ENCODE measurements at regions not wholly inside any gene's neighbourhood (a gene's known extent, or its start where the extent isn't known, plus 50 kb on each side); places are given as distances from the start of the nearest gene placed in this dataset.

- H3K4me3 ChIP-seq, result no peak overlapping the region
- intact Hi-C loops (cut with DNase I), result no loop called here
- WGBS, 2 donors, result 61 to 68% methylated on average over 5 to 6 of the region's 6 CpGs
These were observed 66.1 kb upstream of the SPON1 start for GRCh38 chr11:13896175-13896980.

DNA sequence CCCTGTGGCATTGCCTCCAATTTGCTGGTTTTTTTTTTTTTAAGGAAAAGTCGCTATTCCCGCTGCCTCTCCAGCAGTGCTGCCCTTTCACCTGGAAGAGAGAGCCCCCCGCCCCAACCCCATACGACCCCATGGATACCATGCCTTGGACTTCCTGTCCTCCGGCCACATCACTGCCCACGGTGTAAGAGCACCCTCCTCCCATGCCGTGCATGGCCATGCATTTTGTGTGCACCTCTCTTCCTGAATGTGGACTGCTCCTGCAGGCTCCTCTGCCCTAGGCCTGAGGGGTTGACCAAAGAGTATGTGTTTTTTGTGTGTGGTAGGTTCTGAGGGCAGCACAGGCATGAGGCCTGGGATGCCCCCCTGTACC lies 65.6 kb upstream of the SPON1 start:
- Histone ChIP-seq H3K36me3 (no peaks in the 10 kb centered on the region), H3K9me3 (no peaks in the 10 kb centered on the region), H3K27me3 (peaks cover 0 to 9% (median 0%) of the 10 kb centered on the region in 4 donors), H3K27ac (no peak overlapping the region), H3K4me1 (no peaks in the 10 kb centered on the region), H3K4me3 (no peak overlapping the region)
- intact Hi-C loops (cut with DNase I), result no loop called here
- 88 to 92% methylated on average over 5 to 7 of the region's 7 CpGs for WGBS, 2 donors
- no peak for DNase-seq
- no peak for TF ChIP-seq POLR2A (IDR thresholded peaks at IDR 0.05)
- TF ChIP-seq, protein P1, sequence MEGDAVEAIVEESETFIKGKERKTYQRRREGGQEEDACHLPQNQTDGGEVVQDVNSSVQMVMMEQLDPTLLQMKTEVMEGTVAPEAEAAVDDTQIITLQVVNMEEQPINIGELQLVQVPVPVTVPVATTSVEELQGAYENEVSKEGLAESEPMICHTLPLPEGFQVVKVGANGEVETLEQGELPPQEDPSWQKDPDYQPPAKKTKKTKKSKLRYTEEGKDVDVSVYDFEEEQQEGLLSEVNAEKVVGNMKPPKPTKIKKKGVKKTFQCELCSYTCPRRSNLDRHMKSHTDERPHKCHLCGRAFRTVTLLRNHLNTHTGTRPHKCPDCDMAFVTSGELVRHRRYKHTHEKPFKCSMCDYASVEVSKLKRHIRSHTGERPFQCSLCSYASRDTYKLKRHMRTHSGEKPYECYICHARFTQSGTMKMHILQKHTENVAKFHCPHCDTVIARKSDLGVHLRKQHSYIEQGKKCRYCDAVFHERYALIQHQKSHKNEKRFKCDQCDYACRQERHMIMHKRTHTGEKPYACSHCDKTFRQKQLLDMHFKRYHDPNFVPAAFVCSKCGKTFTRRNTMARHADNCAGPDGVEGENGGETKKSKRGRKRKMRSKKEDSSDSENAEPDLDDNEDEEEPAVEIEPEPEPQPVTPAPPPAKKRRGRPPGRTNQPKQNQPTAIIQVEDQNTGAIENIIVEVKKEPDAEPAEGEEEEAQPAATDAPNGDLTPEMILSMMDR (IDR thresholded peaks at IDR 0.05), result no peak

More at GRCh38 chr11:13896175-13896980, 66.1 kb upstream of the SPON1 start:
- no peaks in the 10 kb centered on the region for H3K9me3 ChIP-seq
- no peak overlapping the region for H3K27ac ChIP-seq
- DNase-seq, result no peak
- peaks cover 0 to 3% (median 0%) of the 10 kb centered on the region in 4 donors for H3K27me3 ChIP-seq
- H3K36me3 ChIP-seq, result no peaks in the 10 kb centered on the region
- TF ChIP-seq, protein P1 (IDR thresholded peaks at IDR 0.05), result no peak
- no peak for TF ChIP-seq POLR2A (IDR thresholded peaks at IDR 0.05)
- no peaks in the 10 kb centered on the region for H3K4me1 ChIP-seq

DNA sequence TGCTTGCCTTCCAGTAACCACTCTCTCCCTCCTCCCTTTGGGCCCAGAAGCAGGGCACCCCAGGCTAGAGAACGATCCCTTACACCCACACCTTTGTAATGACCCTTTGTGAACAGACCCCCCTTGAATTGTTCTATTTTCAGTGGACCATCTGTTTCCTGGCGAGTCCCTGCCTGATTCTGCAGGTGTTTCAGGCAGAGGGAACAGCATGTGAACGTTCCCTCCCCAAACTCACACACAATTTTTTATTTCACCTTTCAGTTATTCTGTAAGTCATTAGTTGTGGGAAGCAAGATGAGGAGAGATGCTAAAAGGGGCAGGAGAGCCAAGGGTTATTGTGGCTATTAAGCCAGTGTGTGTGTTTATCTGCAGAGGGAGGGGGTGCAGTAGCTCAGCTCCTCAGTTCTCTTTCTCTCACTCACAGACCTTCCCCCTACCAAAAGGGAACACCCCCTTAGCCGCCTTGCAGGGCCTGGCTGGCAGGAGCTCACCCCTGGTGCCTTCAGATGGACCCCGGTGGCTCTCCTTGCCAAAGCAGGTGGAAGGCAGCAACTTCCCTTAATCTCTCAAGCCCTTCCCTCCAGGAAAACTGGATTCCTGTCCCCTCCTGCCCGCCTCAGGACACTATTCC lies 64.8 kb upstream of the SPON1 start:
- WGBS, 2 donors, result 44 to 52% methylated on average over 6 of the region's 6 CpGs
- no peak overlapping the region for H3K4me3 ChIP-seq
- DNase-seq, result no peak
- H3K36me3 ChIP-seq, result no peaks in the 10 kb centered on the region
- TF ChIP-seq POLR2A (IDR thresholded peaks at IDR 0.05), result no peak
- TF ChIP-seq, protein P1 (IDR thresholded peaks at IDR 0.05), result no peak
- intact Hi-C loops (cut with DNase I), result no loop called here
- no peak overlapping the region for H3K27ac ChIP-seq
- H3K27me3 ChIP-seq, result peaks cover 0 to 9% (median 0%) of the 10 kb centered on the region in 4 donors
- H3K9me3 ChIP-seq, result no peaks in the 10 kb centered on the region
- no peaks in the 10 kb centered on the region for H3K4me1 ChIP-seq

- peaks cover 0 to 9% (median 0%) of the 10 kb centered on the region in 4 donors for H3K27me3 ChIP-seq
- H3K36me3 ChIP-seq, result no peaks in the 10 kb centered on the region
- H3K4me1 ChIP-seq, result no peaks in the 10 kb centered on the region
- TF ChIP-seq POLR2A (IDR thresholded peaks at IDR 0.05), result no peak
- TF ChIP-seq, protein P1 (IDR thresholded peaks at IDR 0.05), result no peak
- DNase-seq, result no peak
- H3K4me3 ChIP-seq, result no peak overlapping the region
- H3K27ac ChIP-seq, result no peak overlapping the region
- no peaks in the 10 kb centered on the region for H3K9me3 ChIP-seq
- intact Hi-C loops (cut with DNase I), result no loop called here
These were observed 62.9 kb upstream of the SPON1 start for GRCh38 chr11:13899603-13900002.

DNA sequence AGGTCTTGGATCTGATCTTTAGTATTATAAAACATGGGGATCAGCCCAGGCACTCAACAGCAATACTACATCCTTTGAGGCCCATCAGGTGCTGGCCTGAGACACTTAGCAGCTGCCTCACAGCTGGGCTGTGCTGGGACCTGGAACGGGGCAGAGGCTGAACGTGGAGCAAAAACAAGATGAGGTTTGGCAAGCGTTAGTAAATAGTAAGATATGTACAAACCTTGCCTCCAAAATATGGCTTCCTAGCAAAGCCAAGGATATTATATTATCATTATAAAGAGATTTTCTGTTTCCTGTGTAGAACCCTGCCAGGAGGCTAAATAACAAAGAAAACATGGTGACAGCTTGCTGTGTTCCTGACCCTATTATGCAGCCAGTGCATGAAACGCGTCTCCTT lies 60.0 kb upstream of the SPON1 start:
- Histone ChIP-seq H3K4me1 (no peaks in the 10 kb centered on the region), H3K27ac (no peak overlapping the region), H3K4me3 (no peak overlapping the region), H3K27me3 (peaks cover 0 to 13% (median 0%) of the 10 kb centered on the region in 4 donors), H3K36me3 (no peaks in the 10 kb centered on the region), H3K9me3 (peaks cover 0 to 13% (median 0%) of the 10 kb centered on the region in 3 donors)
- no peak for DNase-seq
- intact Hi-C loops (cut with DNase I), result no loop called here
- WGBS, 2 donors, result 55 to 59% methylated on average over 5 of the region's 5 CpGs
- TF ChIP-seq, protein P1 (IDR thresholded peaks at IDR 0.05), result no peak
- TF ChIP-seq POLR2A (IDR thresholded peaks at IDR 0.05), result no peak

All from esophagus squamous epithelium (tissue), 5 donors.